ENCODE measurements at regions not wholly inside any gene's neighbourhood (a gene's known extent, or its start where the extent isn't known, plus 50 kb on each side); places are given as distances from the start of the nearest gene placed in this dataset.

DNA sequence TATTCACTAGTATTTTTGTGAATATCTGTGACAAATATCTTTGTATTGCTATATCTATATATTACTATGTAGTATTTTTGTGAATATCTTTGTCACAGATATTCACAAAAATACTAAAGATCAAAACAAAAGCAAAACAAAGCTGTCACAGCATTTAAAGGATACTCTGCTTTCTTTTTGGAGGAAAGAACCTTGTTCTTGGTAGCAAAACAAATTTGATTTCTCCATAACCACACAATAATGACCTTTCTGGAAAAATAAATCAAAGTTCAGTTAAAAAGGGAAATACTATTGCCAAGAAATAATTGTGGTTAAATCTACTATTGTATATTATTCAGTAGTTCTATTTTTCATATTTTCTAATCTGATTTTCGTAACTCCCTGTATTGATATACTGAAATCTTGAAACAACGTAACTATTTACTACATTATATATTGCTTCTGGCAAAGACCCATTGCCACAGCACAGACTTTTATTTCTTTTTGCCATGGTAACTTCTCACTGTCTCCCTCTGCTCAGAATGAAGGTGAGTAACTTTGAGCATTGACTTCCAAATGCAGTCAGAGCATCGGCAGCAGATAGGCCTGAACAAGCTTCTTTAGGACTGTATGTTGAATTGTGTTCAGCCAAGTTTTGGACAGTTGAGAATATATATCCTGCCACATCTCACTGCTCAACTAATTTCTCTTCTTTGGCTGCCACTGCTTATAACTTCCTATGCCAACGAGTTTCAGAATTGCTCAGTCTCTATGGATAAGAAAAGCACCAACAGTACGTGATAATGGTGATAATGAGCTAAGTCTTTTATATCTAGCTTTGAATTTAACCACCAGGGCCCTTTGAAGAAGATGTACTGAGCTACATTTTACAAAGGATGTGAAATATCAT, 1097.2 kb upstream of the GJE1 start:
- Histone ChIP-seq H3K4me3 (ENCODE audit: insufficient read depth in 1 of 2, low read depth in 1 of 2, low read length in 2 of 2) (no peak overlapping the region), H2AK5ac (ENCODE audit: low read length, severe bottlenecking) (no peak overlapping the region), H2BK15ac (ENCODE audit: low read depth, poor library complexity, severe bottlenecking) (no peak overlapping the region), H3K9ac (ENCODE audit: low read length) (no peak overlapping the region), H3K4me2 (ENCODE audit: low read length, poor library complexity, severe bottlenecking) (no peak overlapping the region), H3K23ac (ENCODE audit: low read length in 2 of 2) (no peak overlapping the region), H3K36me3 (ENCODE audit: control insufficient read depth in 1 of 2, insufficient read depth in 2 of 2, low read depth in 1 of 2, low read length in 2 of 2) (no peaks in the 10 kb centered on the region), H3K9me3 (ENCODE audit: control insufficient read depth, low read length) (no peaks in the 10 kb centered on the region), H2BK12ac (ENCODE audit: low read length in 2 of 2) (no peak overlapping the region), H3K79me1 (replicated peaks; ENCODE audit: low read length, poor library complexity, severe bottlenecking) (no peaks in the 10 kb centered on the region), H3K18ac (ENCODE audit: low read depth in 1 of 2, low read length in 2 of 2) (no peak overlapping the region), H4K8ac (ENCODE audit: low read length) (no peak overlapping the region), H3K27ac (ENCODE audit: low read length, poor library complexity, severe bottlenecking) (no peak overlapping the region), H3K14ac (ENCODE audit: low read length in 2 of 2) (no peak overlapping the region), H3K27me3 (ENCODE audit: control insufficient read depth in 1 of 2, insufficient read depth in 1 of 2, low read length in 2 of 2) (no peaks in the 10 kb centered on the region), H2BK5ac (ENCODE audit: low read depth, low read length, poor library complexity, severe bottlenecking) (no peak overlapping the region), H3K4me1 (ENCODE audit: control insufficient read depth, insufficient read depth, low read depth, low read length) (no peaks in the 10 kb centered on the region), H2AFZ (ENCODE audit: low read depth, low read length) (no peak overlapping the region), H3K4ac (ENCODE audit: low read depth in 1 of 2, low read length in 2 of 2) (no peak overlapping the region), H2BK120ac (ENCODE audit: low read depth, low read length) (no peak overlapping the region), H4K91ac (ENCODE audit: low read length) (no peak overlapping the region)
- 100% methylated on average over 3 of the region's 5 CpGs for WGBS
- DNase-seq = no peak

GRCh38 chr6:141033101-141033500, 1099.6 kb upstream of the GJE1 start:
- no peak overlapping the region for H2BK15ac ChIP-seq (ENCODE audit: low read depth, poor library complexity, severe bottlenecking)
- H3K9me3 ChIP-seq (ENCODE audit: control insufficient read depth, low read length) = no peaks in the 10 kb centered on the region
- H3K4me2 ChIP-seq (ENCODE audit: low read length, poor library complexity, severe bottlenecking) = no peak overlapping the region
- no peak overlapping the region for H3K4ac ChIP-seq (ENCODE audit: low read depth in 1 of 2, low read length in 2 of 2)
- no peak overlapping the region for H3K27ac ChIP-seq (ENCODE audit: low read length, poor library complexity, severe bottlenecking)
- no peak overlapping the region for H3K4me3 ChIP-seq (ENCODE audit: insufficient read depth in 1 of 2, low read depth in 1 of 2, low read length in 2 of 2)
- H3K18ac ChIP-seq (ENCODE audit: low read depth in 1 of 2, low read length in 2 of 2) = no peak overlapping the region
- no peak overlapping the region for H3K14ac ChIP-seq (ENCODE audit: low read length in 2 of 2)
- no peaks in the 10 kb centered on the region for H3K27me3 ChIP-seq (ENCODE audit: control insufficient read depth in 1 of 2, insufficient read depth in 1 of 2, low read length in 2 of 2)
- no peak overlapping the region for H2AK5ac ChIP-seq (ENCODE audit: low read length, severe bottlenecking)
- H2BK12ac ChIP-seq (ENCODE audit: low read length in 2 of 2) = no peak overlapping the region
- H4K91ac ChIP-seq (ENCODE audit: low read length) = no peak overlapping the region
- H3K4me1 ChIP-seq (ENCODE audit: control insufficient read depth, insufficient read depth, low read depth, low read length) = no peaks in the 10 kb centered on the region
- H4K8ac ChIP-seq (ENCODE audit: low read length) = no peak overlapping the region
- DNase-seq = no peak
- no peaks in the 10 kb centered on the region for H3K36me3 ChIP-seq (ENCODE audit: control insufficient read depth in 1 of 2, insufficient read depth in 2 of 2, low read depth in 1 of 2, low read length in 2 of 2)
- H2BK120ac ChIP-seq (ENCODE audit: low read depth, low read length) = no peak overlapping the region
- no peak overlapping the region for H2BK5ac ChIP-seq (ENCODE audit: low read depth, low read length, poor library complexity, severe bottlenecking)
- H3K79me1 ChIP-seq (replicated peaks; ENCODE audit: low read length, poor library complexity, severe bottlenecking) = no peaks in the 10 kb centered on the region
- H2AFZ ChIP-seq (ENCODE audit: low read depth, low read length) = no peak overlapping the region
- no peak overlapping the region for H3K23ac ChIP-seq (ENCODE audit: low read length in 2 of 2)
- H3K9ac ChIP-seq (ENCODE audit: low read length) = no peak overlapping the region

DNA sequence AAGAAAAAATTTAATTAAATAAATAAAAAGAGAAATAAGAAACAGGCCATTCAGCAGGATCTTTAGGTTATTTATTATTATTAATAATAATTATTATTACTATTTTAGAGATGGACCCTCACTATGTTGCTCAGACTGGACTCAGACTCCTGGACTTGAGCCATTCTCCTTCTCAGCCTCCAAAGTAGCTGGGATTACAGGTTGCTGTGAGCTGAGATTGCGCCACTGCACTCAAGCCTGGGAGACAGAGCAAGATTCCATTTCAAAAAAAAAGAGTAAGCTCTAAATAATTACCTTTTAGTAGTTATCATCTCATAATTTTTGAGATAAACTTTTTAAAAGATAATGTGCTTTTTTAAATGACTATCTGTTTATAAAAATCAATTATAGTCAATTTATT, 1102.8 kb upstream of the GJE1 start:
- H4K91ac ChIP-seq (ENCODE audit: low read length) = no peak overlapping the region
- no peaks in the 10 kb centered on the region for H3K36me3 ChIP-seq (ENCODE audit: control insufficient read depth in 1 of 2, insufficient read depth in 2 of 2, low read depth in 1 of 2, low read length in 2 of 2)
- H3K14ac ChIP-seq (ENCODE audit: low read length in 2 of 2) = no peak overlapping the region
- no peak overlapping the region for H2BK120ac ChIP-seq (ENCODE audit: low read depth, low read length)
- H3K9me3 ChIP-seq (ENCODE audit: control insufficient read depth, low read length) = no peaks in the 10 kb centered on the region
- H3K4me2 ChIP-seq (ENCODE audit: low read length, poor library complexity, severe bottlenecking) = no peak overlapping the region
- no peak overlapping the region for H2BK15ac ChIP-seq (ENCODE audit: low read depth, poor library complexity, severe bottlenecking)
- H2AFZ ChIP-seq (ENCODE audit: low read depth, low read length) = no peak overlapping the region
- H3K18ac ChIP-seq (ENCODE audit: low read depth in 1 of 2, low read length in 2 of 2) = no peak overlapping the region
- no peak overlapping the region for H3K4ac ChIP-seq (ENCODE audit: low read depth in 1 of 2, low read length in 2 of 2)
- no peak overlapping the region for H3K27ac ChIP-seq (ENCODE audit: low read length, poor library complexity, severe bottlenecking)
- WGBS = no CpG with 5 or more reads among the region's 1 CpG
- no peak overlapping the region for H2AK5ac ChIP-seq (ENCODE audit: low read length, severe bottlenecking)
- no peak overlapping the region for H2BK12ac ChIP-seq (ENCODE audit: low read length in 2 of 2)
- H3K4me3 ChIP-seq (ENCODE audit: insufficient read depth in 1 of 2, low read depth in 1 of 2, low read length in 2 of 2) = no peak overlapping the region
- H3K27me3 ChIP-seq (ENCODE audit: control insufficient read depth in 1 of 2, insufficient read depth in 1 of 2, low read length in 2 of 2) = no peaks in the 10 kb centered on the region
- H3K79me1 ChIP-seq (replicated peaks; ENCODE audit: low read length, poor library complexity, severe bottlenecking) = no peaks in the 10 kb centered on the region
- H2BK5ac ChIP-seq (ENCODE audit: low read depth, low read length, poor library complexity, severe bottlenecking) = no peak overlapping the region
- H3K9ac ChIP-seq (ENCODE audit: low read length) = no peak overlapping the region
- peaks cover 2% of the 10 kb centered on the region for H3K4me1 ChIP-seq (ENCODE audit: control insufficient read depth, insufficient read depth, low read depth, low read length)
- DNase-seq = no peak
- H3K23ac ChIP-seq (ENCODE audit: low read length in 2 of 2) = no peak overlapping the region
- H4K8ac ChIP-seq (ENCODE audit: low read length) = no peak overlapping the region

GRCh38 chr6:141028791-141029280, 1103.9 kb upstream of the GJE1 start:
- 100% methylated on average over 1 of the region's 2 CpGs for WGBS
- Histone ChIP-seq H3K9me3 (ENCODE audit: control insufficient read depth, low read length) (no peaks in the 10 kb centered on the region), H3K4me1 (ENCODE audit: control insufficient read depth, insufficient read depth, low read depth, low read length) (peaks cover 2% of the 10 kb centered on the region), H3K4ac (ENCODE audit: low read depth in 1 of 2, low read length in 2 of 2) (no peak overlapping the region), H2BK15ac (ENCODE audit: low read depth, poor library complexity, severe bottlenecking) (no peak overlapping the region), H3K4me2 (ENCODE audit: low read length, poor library complexity, severe bottlenecking) (no peak overlapping the region), H3K4me3 (ENCODE audit: insufficient read depth in 1 of 2, low read depth in 1 of 2, low read length in 2 of 2) (no peak overlapping the region), H4K91ac (ENCODE audit: low read length) (no peak overlapping the region), H3K18ac (ENCODE audit: low read depth in 1 of 2, low read length in 2 of 2) (no peak overlapping the region), H3K27me3 (ENCODE audit: control insufficient read depth in 1 of 2, insufficient read depth in 1 of 2, low read length in 2 of 2) (no peaks in the 10 kb centered on the region), H3K79me1 (replicated peaks; ENCODE audit: low read length, poor library complexity, severe bottlenecking) (no peaks in the 10 kb centered on the region), H3K36me3 (ENCODE audit: control insufficient read depth in 1 of 2, insufficient read depth in 2 of 2, low read depth in 1 of 2, low read length in 2 of 2) (no peaks in the 10 kb centered on the region), H2BK12ac (ENCODE audit: low read length in 2 of 2) (no peak overlapping the region), H2AK5ac (ENCODE audit: low read length, severe bottlenecking) (no peak overlapping the region), H3K9ac (ENCODE audit: low read length) (no peak overlapping the region), H2BK120ac (ENCODE audit: low read depth, low read length) (no peak overlapping the region), H4K8ac (ENCODE audit: low read length) (no peak overlapping the region), H3K14ac (ENCODE audit: low read length in 2 of 2) (no peak overlapping the region), H2AFZ (ENCODE audit: low read depth, low read length) (no peak overlapping the region), H3K23ac (ENCODE audit: low read length in 2 of 2) (no peak overlapping the region), H3K27ac (ENCODE audit: low read length, poor library complexity, severe bottlenecking) (no peak overlapping the region), H2BK5ac (ENCODE audit: low read depth, low read length, poor library complexity, severe bottlenecking) (no peak overlapping the region)
- no peak for DNase-seq
